T-cell (primary cell): ENCODE measurements at regions not wholly inside any gene's neighbourhood (a gene's known extent, or its start where the extent isn't known, plus 50 kb on each side); places are given as distances from the start of the nearest gene placed in this dataset.

Experiments used
- ATAC-seq, 4 experiments: fragments of 200-7000 bp in 3 of 4; fragments of 150-1000 bp in 1 of 4; cut with Tn5 transposase; replicated peaks in 1 of 4; 1 replicate in 3 of 4; 2 replicates in 1 of 4; pipeline ENCODE4 v1.10.0; 2021; ENCODE audit warnings: moderate library complexity in 3 of 4, mild to moderate bottlenecking in 2 of 4, moderate number of reproducible peaks in 1 of 4
- CTCF ChIA-PET, 2 donors: fragments of 300-600 bp; sonication (Branson Sonifier 250); formaldehyde crosslinking; loops; one replicate each; lab custom pipeline; 2022; ENCODE audit warnings: antibody characterized with exemption in 2 of 2; lab: Charles Lee
- POLR2A ChIA-PET, 2 donors: fragments of 300-600 bp; sonication (Branson Sonifier 250); formaldehyde crosslinking; loops; one replicate each; lab custom pipeline; 2022; ENCODE audit warnings: antibody characterized with exemption in 2 of 2; lab: Charles Lee
- DNase-seq, 35 experiments: peaks; one replicate each; pipeline versions ENCODE4 v3.0.0 to v3.0.0-alpha.2; 2013 to 2023
- H3K27ac ChIP-seq: one replicate; pipeline ENCODE4 v1.5.1; 2013; ENCODE audit warnings: low read length
- H3K27me3 ChIP-seq, 2 experiments: replicated peaks in 1 of 2; 1 replicate in 1 of 2; 2 replicates in 1 of 2; pipeline versions ENCODE4 v1.6.1 to v1.7.0; 2013; ENCODE audit warnings: low read length in 1 of 2, mixed read lengths in 1 of 2; ENCODE audit not compliant: control insufficient read depth in 2 of 2, insufficient read depth in 2 of 2; ENCODE audit errors: extremely low read depth in 1 of 2
- H3K36me3 ChIP-seq, 2 donors: 1 replicate in 1 of 2; 2 replicates in 1 of 2; pipeline versions ENCODE4 v1.6.1 to v1.7.0; 2013; ENCODE audit warnings: low read length in 1 of 2; ENCODE audit not compliant: control insufficient read depth in 2 of 2, insufficient read depth in 1 of 2; ENCODE audit errors: extremely low read depth in 1 of 2
- H3K4me1 ChIP-seq, 2 experiments: 1 replicate in 1 of 2; 2 replicates in 1 of 2; pipeline versions ENCODE4 v1.6.1 to v1.7.0; 2013; ENCODE audit warnings: low read length in 2 of 2, mixed read lengths in 1 of 2; ENCODE audit not compliant: insufficient read depth in 2 of 2, control insufficient read depth in 1 of 2; ENCODE audit errors: extremely low read depth in 1 of 2
- H3K4me3 ChIP-seq, 2 donors: 1 replicate in 1 of 2; 2 replicates in 1 of 2; pipeline versions ENCODE4 v1.5.1 to v1.7.0; 2013; ENCODE audit warnings: mild to moderate bottlenecking in 2 of 2, low read length in 1 of 2, moderate library complexity in 1 of 2; ENCODE audit not compliant: control insufficient read depth in 1 of 2; ENCODE audit errors: extremely low read depth in 1 of 2
- H3K9me3 ChIP-seq: 2 replicates; pipeline ENCODE4 v1.7.0; 2013
- H3K27ac Mint-ChIP-seq, 2 donors: one replicate each; pipeline ENCODE4 v1.8.0; 2020 to 2021; ENCODE audit warnings: mild to moderate bottlenecking in 2 of 2, mixed read lengths in 2 of 2
- H3K27me3 Mint-ChIP-seq, 2 donors: one replicate each; pipeline ENCODE4 v1.8.0; 2021 to 2022; ENCODE audit warnings: mixed read lengths in 2 of 2
- H3K36me3 Mint-ChIP-seq: one replicate; pipeline ENCODE4 v1.8.0; 2021; ENCODE audit warnings: mixed read lengths
- H3K4me1 Mint-ChIP-seq, 3 donors: one replicate each; pipeline ENCODE4 v1.8.0; 2020 to 2022; ENCODE audit warnings: mixed read lengths in 3 of 3, mild to moderate bottlenecking in 1 of 3
- H3K4me3 Mint-ChIP-seq, 3 donors: one replicate each; pipeline ENCODE4 v1.8.0; 2020 to 2022; ENCODE audit warnings: mild to moderate bottlenecking in 3 of 3, mixed read lengths in 3 of 3, moderate library complexity in 3 of 3
- H3K9me3 Mint-ChIP-seq, 3 donors: one replicate each; pipeline ENCODE4 v1.8.0; 2020 to 2022; ENCODE audit warnings: mixed read lengths in 3 of 3
- WGBS: methylation state at CpG from one replicate; pipeline ENCODE4 v1.1.5; 2013; ENCODE audit warnings: missing lambda C conversion rate; ENCODE audit not compliant: insufficient coverage; 5-methylcytosine and 5-hydroxymethylcytosine counted together

DNA sequence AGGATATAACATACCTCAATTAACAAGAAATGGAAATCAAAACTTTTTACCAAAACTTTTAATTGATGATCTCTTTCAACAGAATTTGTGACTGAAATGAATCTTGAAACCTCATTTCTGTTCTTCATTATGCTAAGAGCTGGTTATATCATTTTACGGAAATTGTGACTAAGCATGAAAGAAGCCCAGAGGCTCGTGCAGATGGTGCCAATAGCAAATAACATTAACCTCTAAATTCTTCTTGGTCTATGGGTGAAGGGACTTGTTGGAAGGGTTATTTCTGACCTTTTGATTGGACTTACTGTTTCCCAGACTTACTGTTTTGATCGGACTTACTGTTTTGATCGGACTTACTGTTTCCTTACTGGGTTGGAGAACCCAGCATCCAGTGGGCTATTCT is 435.6 kb downstream of the TDRD15 start:
- 83% methylated on average over 1 of the region's 4 CpGs for WGBS
- H3K27me3 ChIP-seq = no peaks in the 10 kb centered on the region
- no peak for ATAC-seq
- H3K27ac Mint-ChIP-seq = no peak overlapping the region
- POLR2A ChIA-PET = no interaction called here
- H3K9me3 Mint-ChIP-seq = peaks cover 12 to 22% (median 16%) of the 10 kb centered on the region in 3 donors
- H3K4me1 ChIP-seq = no peaks in the 10 kb centered on the region
- H3K4me3 Mint-ChIP-seq = no peak overlapping the region
- H3K4me1 Mint-ChIP-seq = no peaks in the 10 kb centered on the region
- H3K9me3 ChIP-seq = no peaks in the 10 kb centered on the region
- CTCF ChIA-PET = no interaction called here
- H3K4me3 ChIP-seq = no peak overlapping the region
- no peaks in the 10 kb centered on the region for H3K36me3 Mint-ChIP-seq
- H3K36me3 ChIP-seq = no peaks in the 10 kb centered on the region
- DNase-seq = no peak
- no peak overlapping the region for H3K27ac ChIP-seq
- no peaks in the 10 kb centered on the region for H3K27me3 Mint-ChIP-seq

DNA sequence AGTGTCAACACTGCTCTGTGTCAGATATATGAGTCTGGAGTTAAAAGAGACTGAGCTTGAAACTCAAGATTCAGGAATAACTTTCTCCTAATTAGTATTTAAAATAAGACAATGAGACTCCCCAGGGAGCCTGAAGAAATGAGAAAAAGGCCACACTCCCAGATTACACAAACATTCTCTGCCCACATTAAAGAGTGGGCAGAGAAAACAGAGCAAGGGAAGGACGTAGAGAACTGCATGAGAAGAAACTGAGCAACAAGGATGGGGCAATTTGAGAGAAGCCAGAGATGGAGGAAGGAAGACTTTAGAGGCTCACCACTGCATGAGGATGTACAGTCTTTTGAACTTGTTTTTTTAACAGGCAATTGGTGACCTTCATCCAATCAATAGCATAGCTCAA is 438.2 kb downstream of the TDRD15 start:
- POLR2A ChIA-PET = interaction anchor here in 1 of 2 donors (0.6 kb wide), 1 partner anchor 1147 kb away, joined by 3 read pairs; no protein-coding TSS in a partner anchor
- Mint-ChIP-seq H3K4me3 (no peak overlapping the region), H3K9me3 (peaks cover 8 to 15% (median 12%) of the 10 kb centered on the region in 3 donors), H3K27me3 (no peaks in the 10 kb centered on the region), H3K36me3 (no peaks in the 10 kb centered on the region), H3K27ac (no peak overlapping the region), H3K4me1 (no peaks in the 10 kb centered on the region)
- CTCF ChIA-PET = no interaction called here
- Histone ChIP-seq H3K4me1 (no peaks in the 10 kb centered on the region), H3K27ac (no peak overlapping the region), H3K27me3 (no peaks in the 10 kb centered on the region), H3K9me3 (no peaks in the 10 kb centered on the region), H3K4me3 (no peak overlapping the region), H3K36me3 (no peaks in the 10 kb centered on the region)
- WGBS = no CpG with 5 or more reads among the region's 1 CpG
- ATAC-seq = no peak
- no peak for DNase-seq

DNA sequence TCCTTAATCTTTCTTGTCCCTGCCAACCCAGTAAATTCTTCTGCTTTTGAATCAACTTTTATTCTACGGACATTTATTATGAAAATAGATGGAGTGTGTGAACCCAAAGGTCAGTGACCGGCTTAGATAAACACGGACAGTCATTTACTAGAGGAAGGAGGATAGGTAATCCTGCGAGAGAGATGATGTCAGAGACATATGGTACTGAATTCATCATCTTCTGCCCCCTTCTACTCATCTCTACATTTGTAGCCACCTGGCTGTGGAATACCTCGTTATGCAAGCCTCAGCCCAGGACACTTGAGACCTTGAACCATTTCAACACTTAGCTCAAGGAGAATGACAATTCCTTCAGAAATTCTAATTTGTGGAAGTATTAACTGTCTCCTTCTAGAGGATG is 443.6 kb downstream of the TDRD15 start:
- no peak overlapping the region for H3K4me3 Mint-ChIP-seq
- Histone ChIP-seq H3K4me3 (no peak overlapping the region), H3K9me3 (no peaks in the 10 kb centered on the region), H3K27ac (no peak overlapping the region), H3K27me3 (no peaks in the 10 kb centered on the region), H3K4me1 (no peaks in the 10 kb centered on the region), H3K36me3 (no peaks in the 10 kb centered on the region)
- POLR2A ChIA-PET = no interaction called here
- DNase-seq = no peak
- no CpG with 5 or more reads among the region's 5 CpGs for WGBS
- H3K9me3 Mint-ChIP-seq = peaks cover 11 to 19% (median 12%) of the 10 kb centered on the region in 3 donors
- no peak overlapping the region for H3K27ac Mint-ChIP-seq
- no peak for ATAC-seq
- no peaks in the 10 kb centered on the region for H3K36me3 Mint-ChIP-seq
- CTCF ChIA-PET = interaction anchor here in 1 of 2 donors (0.6 kb wide), 1 partner anchor 770 kb away, joined by 5 read pairs; no protein-coding TSS in a partner anchor
- no peaks in the 10 kb centered on the region for H3K4me1 Mint-ChIP-seq
- H3K27me3 Mint-ChIP-seq = no peaks in the 10 kb centered on the region

DNA sequence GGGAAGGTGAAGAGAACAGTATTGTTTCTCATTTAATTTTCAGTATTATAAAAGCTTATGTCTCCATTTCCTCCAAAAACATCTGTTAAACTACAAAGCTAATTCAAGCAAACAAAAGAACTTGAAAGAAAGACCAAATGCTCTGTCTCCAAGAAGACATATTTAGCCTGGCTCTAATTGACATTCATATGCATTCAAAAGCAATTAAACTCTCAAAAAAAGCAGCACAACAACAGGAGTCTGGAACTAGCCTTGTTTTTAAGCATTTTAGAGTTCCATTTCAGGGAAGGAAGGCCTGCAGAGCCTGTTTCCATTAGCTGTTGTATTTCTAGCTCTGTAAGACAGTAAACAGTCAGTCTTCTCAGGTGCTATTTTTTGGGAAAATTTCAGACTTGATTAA is 447.9 kb downstream of the TDRD15 start:
- Histone ChIP-seq H3K4me1 (no peaks in the 10 kb centered on the region), H3K27me3 (no peaks in the 10 kb centered on the region), H3K36me3 (no peaks in the 10 kb centered on the region), H3K27ac (no peak overlapping the region), H3K9me3 (no peaks in the 10 kb centered on the region), H3K4me3 (no peak overlapping the region)
- Mint-ChIP-seq H3K27me3 (no peaks in the 10 kb centered on the region), H3K27ac (no peak overlapping the region), H3K4me3 (no peak overlapping the region), H3K36me3 (no peaks in the 10 kb centered on the region), H3K9me3 (peaks cover 14 to 19% (median 17%) of the 10 kb centered on the region in 3 donors), H3K4me1 (no peaks in the 10 kb centered on the region)
- ChIA-PET CTCF (no interaction called here), POLR2A (no interaction called here)
- ATAC-seq (no peak), DNase-seq (no peak)

DNA sequence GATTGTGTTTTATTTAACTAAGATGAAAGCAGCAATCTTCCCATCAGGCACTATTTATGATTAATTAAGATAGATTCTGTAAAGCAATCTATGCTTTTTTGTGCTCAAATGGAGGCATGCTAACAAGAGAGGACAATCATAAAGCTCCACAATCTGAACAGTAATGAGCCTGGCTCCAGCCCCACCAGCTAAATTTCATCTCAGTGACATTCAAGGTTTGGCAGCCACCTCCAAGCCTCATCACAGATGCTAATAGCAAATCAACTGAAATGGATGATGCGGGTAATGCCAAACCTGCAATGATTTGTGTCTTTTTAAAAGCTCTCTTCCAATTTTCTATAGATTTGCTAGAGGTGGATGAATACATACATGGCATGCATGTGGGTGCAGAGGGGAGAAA is 456.6 kb downstream of the TDRD15 start:
- Mint-ChIP-seq H3K27me3 (no peaks in the 10 kb centered on the region), H3K4me3 (no peak overlapping the region), H3K4me1 (no peaks in the 10 kb centered on the region), H3K36me3 (no peaks in the 10 kb centered on the region), H3K9me3 (peaks cover 2 to 7% (median 6%) of the 10 kb centered on the region in 3 donors), H3K27ac (no peak overlapping the region)
- H3K4me3 ChIP-seq = no peak overlapping the region
- no peak overlapping the region for H3K27ac ChIP-seq
- CTCF ChIA-PET = no interaction called here
- H3K9me3 ChIP-seq = no peaks in the 10 kb centered on the region
- WGBS = no CpG with 5 or more reads among the region's 1 CpG
- POLR2A ChIA-PET = no interaction called here
- no peaks in the 10 kb centered on the region for H3K36me3 ChIP-seq
- ATAC-seq (no peak), DNase-seq (no peak)
- H3K4me1 ChIP-seq = no peaks in the 10 kb centered on the region
- H3K27me3 ChIP-seq = no peaks in the 10 kb centered on the region

DNA sequence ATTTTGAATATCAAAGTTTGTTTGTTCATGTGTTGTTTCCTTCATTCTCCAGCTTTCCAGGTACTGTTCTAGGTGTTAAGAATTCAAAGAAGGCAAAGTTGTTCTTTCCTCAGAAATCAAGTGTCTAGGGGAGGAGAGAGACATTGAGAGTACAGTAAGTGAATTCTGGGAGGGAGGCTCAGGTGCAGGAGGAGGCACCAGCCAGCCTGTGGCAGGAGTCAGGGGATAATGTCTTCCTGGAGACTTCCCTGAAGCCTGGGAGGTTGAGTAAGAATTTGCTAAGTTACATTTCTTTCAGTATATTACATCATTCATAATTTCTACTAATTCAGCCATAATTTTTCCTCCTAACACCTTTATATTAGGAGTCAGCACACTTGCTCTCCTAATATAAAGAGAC is 462.1 kb downstream of the TDRD15 start:
- ChIA-PET CTCF (no interaction called here), POLR2A (interaction anchor here in 1 of 2 donors (1.0 kb wide), 1 partner anchor 26 kb away, joined by 4 read pairs; no protein-coding TSS in a partner anchor)
- no peak overlapping the region for H3K27ac Mint-ChIP-seq
- DNase-seq = no peak
- no peaks in the 10 kb centered on the region for H3K27me3 Mint-ChIP-seq
- H3K27me3 ChIP-seq = no peaks in the 10 kb centered on the region
- ATAC-seq = no peak
- H3K4me3 Mint-ChIP-seq = no peak overlapping the region
- H3K36me3 Mint-ChIP-seq = no peaks in the 10 kb centered on the region
- no peaks in the 10 kb centered on the region for H3K36me3 ChIP-seq
- H3K4me1 Mint-ChIP-seq = no peaks in the 10 kb centered on the region
- no peak overlapping the region for H3K4me3 ChIP-seq
- no peaks in the 10 kb centered on the region for H3K4me1 ChIP-seq
- no peak overlapping the region for H3K27ac ChIP-seq
- H3K9me3 Mint-ChIP-seq = peaks cover 0 to 7% (median 7%) of the 10 kb centered on the region in 3 donors
- no peaks in the 10 kb centered on the region for H3K9me3 ChIP-seq

DNA sequence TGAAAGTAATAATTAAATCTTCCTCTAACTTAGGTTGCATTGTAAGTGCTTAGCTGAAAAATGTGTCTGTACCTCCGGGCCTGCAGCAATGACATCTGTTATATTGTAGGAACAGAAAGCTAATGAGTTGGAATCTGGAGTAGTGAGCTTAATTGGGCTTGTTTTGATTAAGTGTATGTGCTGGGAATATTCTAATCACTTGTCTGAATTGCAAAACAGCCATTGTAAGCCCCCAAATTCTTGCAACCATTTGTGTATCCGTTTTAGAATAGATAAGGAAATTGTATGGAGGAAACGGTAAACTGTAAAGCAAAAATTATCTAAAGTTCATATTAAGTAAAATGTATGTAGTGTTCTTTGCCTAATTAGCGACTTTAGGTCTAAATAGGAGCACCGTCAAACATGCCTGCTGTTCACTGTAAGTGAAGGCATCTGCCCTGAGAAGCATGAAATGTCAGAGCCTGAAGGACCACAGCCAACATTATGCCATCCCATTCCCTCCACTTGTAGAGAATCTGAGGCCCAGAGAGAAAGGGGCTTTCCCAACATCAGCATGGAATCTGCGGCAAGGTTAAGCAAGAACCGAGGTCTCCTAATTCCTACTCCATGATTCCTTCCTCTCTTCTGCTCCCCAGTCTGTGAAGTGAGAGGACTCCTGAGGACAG is 466.4 kb downstream of the TDRD15 start:
- Mint-ChIP-seq H3K4me3 (no peak overlapping the region), H3K27me3 (no peaks in the 10 kb centered on the region), H3K27ac (no peak overlapping the region), H3K36me3 (no peaks in the 10 kb centered on the region), H3K9me3 (peaks cover 7 to 16% (median 12%) of the 10 kb centered on the region in 3 donors), H3K4me1 (no peaks in the 10 kb centered on the region)
- H3K36me3 ChIP-seq = no peaks in the 10 kb centered on the region
- H3K4me3 ChIP-seq = no peak overlapping the region
- CTCF ChIA-PET = no interaction called here
- POLR2A ChIA-PET = no interaction called here
- ATAC-seq (no peak), DNase-seq (no peak)
- no peaks in the 10 kb centered on the region for H3K4me1 ChIP-seq
- no peaks in the 10 kb centered on the region for H3K27me3 ChIP-seq
- H3K27ac ChIP-seq = no peak overlapping the region
- no peaks in the 10 kb centered on the region for H3K9me3 ChIP-seq
- WGBS = 100% methylated on average over 1 of the region's 7 CpGs
